ENCODE measurements at regions not wholly inside any gene's neighbourhood (a gene's known extent, or its start where the extent isn't known, plus 50 kb on each side); places are given as distances from the start of the nearest gene placed in this dataset.

DNA sequence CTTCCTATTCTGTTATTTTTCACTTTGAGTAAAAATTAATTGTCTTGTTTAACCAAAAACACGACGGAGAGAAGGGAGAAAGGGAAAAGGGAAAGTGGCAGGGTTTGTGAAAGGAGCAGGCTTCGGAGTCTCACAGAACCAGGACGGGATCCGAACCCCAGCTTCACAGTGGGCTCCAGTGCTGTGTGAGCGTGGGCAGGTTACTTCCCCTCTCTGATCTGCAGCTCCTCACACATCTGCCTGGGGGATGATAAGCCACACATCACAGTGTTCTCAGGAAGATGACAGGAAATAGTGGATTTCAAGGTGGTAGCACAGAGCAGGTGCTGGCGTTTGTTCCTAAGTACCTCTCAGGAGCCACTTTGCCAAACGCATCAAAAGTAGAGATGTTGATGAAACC is 94.2 kb upstream of the GPR26 start:
- TF ChIP-seq Cebpa-rat (IDR thresholded peaks at IDR 0.05): no peak
- Histone ChIP-seq H3K27me3 (no peaks in the 10 kb centered on the region), H3K4me1 (peaks cover 45% of the 10 kb centered on the region), H3K4me2 (peak overlapping the region; percentile 94), H3K27ac (no peak overlapping the region), H3K4me3 (no peak overlapping the region), H3K9ac (no peak overlapping the region), H3K36me3 (no peaks in the 10 kb centered on the region), H4K20me1 (no peaks in the 10 kb centered on the region), H3K9me3 (no peaks in the 10 kb centered on the region)

DNA sequence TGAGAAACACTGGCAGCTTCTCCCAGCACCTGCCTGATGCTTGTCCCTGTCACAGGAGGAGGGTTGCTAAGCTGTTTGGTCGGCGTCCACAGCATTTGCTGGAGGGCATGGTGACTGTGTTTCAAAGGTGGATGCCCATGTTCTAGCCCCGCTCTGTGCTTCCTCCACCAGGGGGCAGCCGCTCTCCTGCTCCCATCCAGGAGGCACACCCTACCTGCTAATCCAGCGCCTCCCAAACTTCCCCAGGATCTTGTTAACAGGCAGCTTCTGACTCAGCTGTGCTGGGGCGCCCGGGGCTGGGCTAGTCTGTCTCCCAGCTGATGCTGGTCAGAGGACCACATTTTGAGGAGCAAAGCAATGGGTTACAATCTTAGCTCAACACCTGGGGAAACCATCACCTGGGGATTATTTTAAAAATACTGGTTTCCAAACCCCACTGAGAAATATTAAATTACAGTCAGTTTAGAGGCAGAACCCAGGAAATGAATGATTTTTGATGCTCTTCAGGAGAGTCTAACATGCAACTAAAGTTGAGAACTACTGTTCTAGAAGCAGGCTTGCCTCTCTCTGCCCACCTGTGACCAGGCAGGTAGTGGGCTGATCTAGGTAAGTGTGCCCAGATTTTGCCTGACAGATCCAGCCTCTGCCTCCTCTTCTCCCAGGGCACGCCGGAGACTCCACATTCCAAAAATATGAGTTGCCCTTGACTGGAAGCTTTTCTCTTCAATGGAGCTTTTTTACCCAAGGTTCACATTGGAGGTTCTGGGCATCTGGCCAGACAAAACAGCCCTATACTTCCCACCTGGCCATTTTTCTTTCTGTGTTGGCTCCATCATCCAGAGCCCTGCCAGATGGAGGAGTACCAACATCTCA is 92.7 kb upstream of the GPR26 start:
- no peak for TF ChIP-seq Cebpa-rat (IDR thresholded peaks at IDR 0.05)
- no peaks in the 10 kb centered on the region for H3K27me3 ChIP-seq
- H3K9me3 ChIP-seq: no peaks in the 10 kb centered on the region
- no peak overlapping the region for H3K9ac ChIP-seq
- H3K36me3 ChIP-seq: no peaks in the 10 kb centered on the region
- peaks cover 38% of the 10 kb centered on the region for H3K4me1 ChIP-seq
- no peak overlapping the region for H3K4me3 ChIP-seq
- H3K27ac ChIP-seq: no peak overlapping the region
- no peak overlapping the region for H3K4me2 ChIP-seq
- no peaks in the 10 kb centered on the region for H4K20me1 ChIP-seq

DNA sequence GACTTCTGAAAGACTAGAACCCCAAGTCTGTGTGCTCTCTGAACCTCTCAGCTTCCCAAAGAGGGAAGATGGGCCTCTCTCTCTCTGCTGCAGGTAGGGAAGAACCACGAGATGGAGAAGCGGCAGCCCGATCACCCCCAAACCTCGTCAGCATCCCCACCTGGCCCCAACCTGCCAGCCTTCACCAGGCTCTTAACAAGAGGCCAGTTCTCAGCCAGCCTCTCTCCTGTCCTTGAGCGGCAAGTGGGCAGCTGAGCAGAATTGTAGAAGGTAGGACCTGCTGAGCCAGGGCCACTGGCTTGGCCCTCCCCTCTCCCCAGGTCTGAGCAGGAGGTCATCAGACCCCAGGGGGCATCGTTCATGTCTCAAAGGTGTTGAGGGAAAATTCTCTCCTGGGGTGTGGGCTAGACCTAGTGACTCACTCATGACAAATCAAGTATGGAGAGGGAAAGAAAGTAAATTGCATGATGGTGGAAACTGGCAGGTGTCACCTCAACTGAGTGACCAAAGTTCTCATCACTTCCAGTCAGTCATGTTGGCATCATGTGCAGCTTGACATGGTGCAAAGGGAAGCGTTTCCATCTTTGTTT is 92.0 kb upstream of the GPR26 start:
- H3K4me3 ChIP-seq: no peak overlapping the region
- H3K4me1 ChIP-seq: peaks cover 36% of the 10 kb centered on the region
- no peaks in the 10 kb centered on the region for H3K36me3 ChIP-seq
- no peak overlapping the region for H3K9ac ChIP-seq
- no peaks in the 10 kb centered on the region for H4K20me1 ChIP-seq
- TF ChIP-seq Cebpa-rat (IDR thresholded peaks at IDR 0.05): no peak
- no peak overlapping the region for H3K4me2 ChIP-seq
- no peak overlapping the region for H3K27ac ChIP-seq
- H3K27me3 ChIP-seq: no peaks in the 10 kb centered on the region
- H3K9me3 ChIP-seq: no peaks in the 10 kb centered on the region

- H3K9ac ChIP-seq: no peak overlapping the region
- no peak overlapping the region for H3K4me3 ChIP-seq
- no peaks in the 10 kb centered on the region for H4K20me1 ChIP-seq
- H3K27me3 ChIP-seq: no peaks in the 10 kb centered on the region
- H3K4me1 ChIP-seq: peaks cover 27% of the 10 kb centered on the region
- H3K4me2 ChIP-seq: no peak overlapping the region
- no peak for TF ChIP-seq Cebpa-rat (IDR thresholded peaks at IDR 0.05)
- H3K27ac ChIP-seq: no peak overlapping the region
- H3K9me3 ChIP-seq: no peaks in the 10 kb centered on the region
- H3K36me3 ChIP-seq: no peaks in the 10 kb centered on the region
These were observed 91.0 kb upstream of the GPR26 start for GRCh38 chr10:123575105-123575504.

DNA sequence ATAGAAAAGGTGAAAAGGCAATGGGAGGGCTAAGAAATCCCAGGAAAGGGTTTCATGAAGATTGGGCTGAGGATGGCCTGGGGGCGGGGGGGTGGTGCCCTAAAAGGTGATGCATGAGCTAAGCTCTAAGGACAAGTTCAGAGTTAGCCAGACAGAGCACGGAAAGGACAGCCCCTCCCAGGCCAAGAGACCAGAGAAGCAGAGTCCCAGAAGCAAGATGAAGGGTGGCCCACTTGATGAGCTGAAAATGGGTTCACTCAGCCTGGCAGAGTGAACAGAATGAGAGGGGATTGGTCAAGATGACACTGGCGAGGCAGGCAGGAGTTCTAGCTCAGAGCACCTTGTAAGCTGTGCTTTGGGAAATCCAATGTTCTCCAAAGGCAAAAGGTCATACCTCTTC is 89.4 kb upstream of the GPR26 start:
- Histone ChIP-seq H3K4me2 (no peak overlapping the region), H3K36me3 (no peaks in the 10 kb centered on the region), H3K27me3 (no peaks in the 10 kb centered on the region), H3K4me3 (no peak overlapping the region), H3K9ac (no peak overlapping the region), H4K20me1 (no peaks in the 10 kb centered on the region), H3K4me1 (peaks cover 11% of the 10 kb centered on the region), H3K9me3 (no peaks in the 10 kb centered on the region), H3K27ac (no peak overlapping the region)
- TF ChIP-seq Cebpa-rat (IDR thresholded peaks at IDR 0.05): no peak

DNA sequence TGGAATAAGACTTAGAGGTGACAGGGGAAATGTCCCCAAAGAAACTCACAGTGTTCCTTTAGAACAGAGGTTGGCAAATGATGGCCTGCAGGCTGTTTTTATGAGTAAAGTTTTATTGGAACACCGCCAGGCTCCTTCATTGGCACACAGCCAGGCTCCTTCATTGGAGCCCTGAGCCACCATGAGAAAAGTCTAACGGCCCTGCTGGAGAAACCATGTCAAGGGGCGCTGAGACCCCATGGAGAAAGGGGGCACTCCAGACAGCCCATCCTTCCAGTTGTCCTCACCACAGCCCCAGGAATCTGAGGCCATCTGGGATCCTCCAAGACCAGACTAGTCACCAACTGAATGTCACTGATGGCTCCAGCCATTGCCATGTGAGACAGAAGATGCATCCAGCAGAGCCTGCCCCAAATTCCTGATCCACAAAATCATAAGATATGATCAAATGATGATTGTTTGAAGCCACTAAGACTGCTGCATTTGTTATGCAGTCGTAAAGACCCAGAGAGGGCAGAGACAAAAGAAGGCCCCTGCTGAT is 88.2 kb upstream of the GPR26 start:
- Histone ChIP-seq H3K27me3 (no peaks in the 10 kb centered on the region), H3K9me3 (no peaks in the 10 kb centered on the region), H3K27ac (no peak overlapping the region), H3K4me1 (peaks cover under 1% of the 10 kb centered on the region; the same call in 1 of the 2 replicates), H3K4me2 (no peak overlapping the region), H3K36me3 (no peaks in the 10 kb centered on the region), H4K20me1 (no peaks in the 10 kb centered on the region), H3K4me3 (no peak overlapping the region), H3K9ac (no peak overlapping the region)
- no peak for TF ChIP-seq Cebpa-rat (IDR thresholded peaks at IDR 0.05)

GRCh38 chr10:123578721-123579120 is 87.4 kb upstream of the GPR26 start:
- Histone ChIP-seq H3K27ac (no peak overlapping the region), H4K20me1 (no peaks in the 10 kb centered on the region), H3K27me3 (no peaks in the 10 kb centered on the region), H3K9ac (no peak overlapping the region), H3K4me1 (no peaks in the 10 kb centered on the region), H3K4me2 (no peak overlapping the region), H3K4me3 (no peak overlapping the region), H3K9me3 (no peaks in the 10 kb centered on the region), H3K36me3 (no peaks in the 10 kb centered on the region)
- TF ChIP-seq Cebpa-rat (IDR thresholded peaks at IDR 0.05): no peak

DNA sequence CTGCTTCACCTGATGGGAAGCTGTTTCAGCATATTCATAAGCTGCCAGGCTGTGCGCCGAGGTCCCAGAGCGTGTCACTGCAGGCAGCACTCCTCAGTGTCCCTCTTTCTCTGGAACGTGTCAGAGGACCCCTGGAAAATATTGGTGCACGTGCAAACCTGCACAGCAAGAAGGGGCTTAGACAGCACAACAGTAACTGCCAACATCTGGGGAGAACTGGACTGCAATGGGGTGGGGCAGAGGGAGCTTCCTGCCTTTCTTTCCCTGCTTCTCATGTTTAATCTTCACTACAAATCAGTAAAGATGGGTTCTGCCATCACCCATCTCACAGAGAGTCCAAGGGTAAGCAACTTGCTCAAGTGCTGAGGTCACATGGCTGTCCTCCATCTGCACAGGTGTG is 86.5 kb upstream of the GPR26 start:
- no peaks in the 10 kb centered on the region for H3K4me1 ChIP-seq
- H3K27me3 ChIP-seq: no peaks in the 10 kb centered on the region
- H3K9ac ChIP-seq: no peak overlapping the region
- no peak overlapping the region for H3K27ac ChIP-seq
- no peak overlapping the region for H3K4me3 ChIP-seq
- no peak overlapping the region for H3K4me2 ChIP-seq
- no peak for TF ChIP-seq Cebpa-rat (IDR thresholded peaks at IDR 0.05)
- no peaks in the 10 kb centered on the region for H3K9me3 ChIP-seq
- no peaks in the 10 kb centered on the region for H4K20me1 ChIP-seq
- H3K36me3 ChIP-seq: no peaks in the 10 kb centered on the region

DNA sequence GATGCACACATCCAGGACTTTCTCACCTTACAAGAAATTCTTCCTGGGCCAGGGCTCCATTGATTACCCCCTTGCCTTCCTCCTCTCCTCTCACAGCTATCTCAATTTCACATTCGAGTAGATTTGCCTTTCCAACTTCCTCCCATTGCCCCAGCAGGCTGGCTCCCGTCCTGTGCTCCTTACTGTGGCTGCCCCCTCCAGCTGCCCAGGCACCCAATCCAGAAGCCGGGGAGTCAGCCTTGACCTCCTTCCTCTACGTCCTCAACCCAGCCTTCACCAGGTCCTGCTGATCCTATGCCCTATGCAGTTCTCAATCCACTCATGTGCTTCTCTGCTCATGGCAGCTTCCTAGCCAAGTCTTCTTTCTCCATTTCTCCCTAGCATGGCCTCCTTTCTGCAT is 85.7 kb upstream of the GPR26 start:
- Histone ChIP-seq H3K4me2 (no peak overlapping the region), H3K27me3 (no peaks in the 10 kb centered on the region), H3K9me3 (no peaks in the 10 kb centered on the region), H3K27ac (no peak overlapping the region), H4K20me1 (no peaks in the 10 kb centered on the region), H3K9ac (no peak overlapping the region), H3K4me1 (no peaks in the 10 kb centered on the region), H3K4me3 (no peak overlapping the region), H3K36me3 (no peaks in the 10 kb centered on the region)
- TF ChIP-seq Cebpa-rat (IDR thresholded peaks at IDR 0.05): no peak

- H3K9ac ChIP-seq: no peak overlapping the region
- no peak for TF ChIP-seq Cebpa-rat (IDR thresholded peaks at IDR 0.05)
- H3K9me3 ChIP-seq: no peaks in the 10 kb centered on the region
- H3K4me2 ChIP-seq: no peak overlapping the region
- no peaks in the 10 kb centered on the region for H3K27me3 ChIP-seq
- no peaks in the 10 kb centered on the region for H4K20me1 ChIP-seq
- no peaks in the 10 kb centered on the region for H3K36me3 ChIP-seq
- no peaks in the 10 kb centered on the region for H3K4me1 ChIP-seq
- no peak overlapping the region for H3K4me3 ChIP-seq
- H3K27ac ChIP-seq: no peak overlapping the region
These were observed 84.5 kb upstream of the GPR26 start for GRCh38 chr10:123581656-123582055.

All from BLaER1 (cell line).